Spleen (tissue), 11 donors: ENCODE measurements at regions not wholly inside any gene's neighbourhood (a gene's known extent, or its start where the extent isn't known, plus 50 kb on each side); places are given as distances from the start of the nearest gene placed in this dataset.

Experiments used
- DNase-seq: peaks from one replicate; pipeline ENCODE4 v3.0.0-alpha.2; 2020
- H3K27ac ChIP-seq, 8 donors: fragments of 200-600 bp; sonication (generic) in 7 of 8; 1 replicate in 4 of 8; 2 replicates in 4 of 8; pipeline versions ENCODE4 v1.5.0 to v1.8.0; 2016 to 2021; ENCODE audit warnings: inconsistent platforms in 4 of 8, mild to moderate bottlenecking in 4 of 8, moderate library complexity in 1 of 8
- H3K27me3 ChIP-seq, 7 donors: fragments of 200-600 bp; sonication (generic) in 6 of 7; replicated peaks in 1 of 7; 1 replicate in 4 of 7; 2 replicates in 3 of 7; pipeline versions ENCODE4 v1.5.0 to v1.8.0; 2016 to 2021; ENCODE audit warnings: inconsistent platforms in 3 of 7, mild to moderate bottlenecking in 1 of 7
- H3K36me3 ChIP-seq, 6 donors: fragments of 200-600 bp; sonication (generic) in 5 of 6; 1 replicate in 4 of 6; 2 replicates in 2 of 6; pipeline versions ENCODE4 v1.5.0 to v1.8.0; 2016 to 2021; ENCODE audit warnings: inconsistent platforms in 2 of 6
- H3K4me1 ChIP-seq, 6 donors: fragments of 200-600 bp; sonication (generic) in 5 of 6; 1 replicate in 3 of 6; 2 replicates in 3 of 6; pipeline versions ENCODE4 v1.5.0 to v1.8.0; 2016 to 2021; ENCODE audit warnings: inconsistent platforms in 3 of 6
- H3K4me3 ChIP-seq, 8 donors: fragments of 200-600 bp; sonication (generic) in 7 of 8; 1 replicate in 4 of 8; 2 replicates in 4 of 8; pipeline versions ENCODE4 v1.5.0 to v1.8.0; 2016 to 2021; ENCODE audit warnings: inconsistent platforms in 4 of 8, mild to moderate bottlenecking in 4 of 8, moderate library complexity in 2 of 8
- H3K9me3 ChIP-seq, 8 donors: fragments of 200-600 bp; sonication (generic) in 7 of 8; 1 replicate in 4 of 8; 2 replicates in 4 of 8; pipeline versions ENCODE4 v1.5.0 to v1.8.0; 2016 to 2021; ENCODE audit warnings: inconsistent platforms in 4 of 8
- POLR2A ChIP-seq, 3 donors: fragments of 450-650 bp; IDR thresholded peaks; one replicate each; pipeline ENCODE4 v1.5.1; 2017; ENCODE audit warnings: antibody characterized with exemption in 3 of 3, mild to moderate bottlenecking in 1 of 3
- POLR2AphosphoS5 ChIP-seq, 3 donors: sonication (generic); formaldehyde crosslinking; IDR thresholded peaks; one replicate each; pipeline ENCODE4 v1.5.1; 2017; ENCODE audit warnings: antibody characterized with exemption in 3 of 3
- WGBS, 5 donors: extraction: QIAGEN DNeasy Blood & Tissue Kit in 3 of 5; methylation state at CpG; one replicate each; pipeline versions ENCODE4 v1.1.5 to v1.1.7; 2013 to 2018; 5-methylcytosine and 5-hydroxymethylcytosine counted together
- intact Hi-C: fragments of 100-400 bp; cut with DNase I; formaldehyde crosslinking; loops from one replicate; pipeline ENCODE4 v1.15.0; 2023; ENCODE audit warnings: low total_unique reads
- small RNA-seq, 4 donors: library from RNA; depleted of rRNA; stranded (forward); fragments of <200 nt; gene quantifications; one replicate each; pipeline ENCODE3, GENCODE V24; 2016
- TF ChIP-seq, protein P1 (sequence below), 11 experiments: fragments of 200-600 bp in 7 of 11; fragments of 450-650 bp in 4 of 11; sonication (generic) in 4 of 11; IDR thresholded peaks in 8 of 11; conservative IDR thresholded peaks in 3 of 11; 1 replicate in 7 of 11; 2 replicates in 4 of 11; pipeline versions ENCODE4 v1.4.0 to v1.8.0; 2016 to 2021; ENCODE audit warnings: antibody characterized with exemption in 11 of 11, inconsistent platforms in 4 of 11, mild to moderate bottlenecking in 1 of 11
- donor health status: healthy with polysubstance abuse.
- donor health status: DM: no; HTN: no; CAD: no; lungs with moderate emphysema.
- donor health status: DM: no; HTN: no; CAD: no.
- donor health status: Bipolar disorder and iron deficiency.
- donor health status: healthy.
- donor health status: DM: no; HTN: no; CAD: no.
- donor health status: DM: yes; HTN: yes; CAD: no.

DNA sequence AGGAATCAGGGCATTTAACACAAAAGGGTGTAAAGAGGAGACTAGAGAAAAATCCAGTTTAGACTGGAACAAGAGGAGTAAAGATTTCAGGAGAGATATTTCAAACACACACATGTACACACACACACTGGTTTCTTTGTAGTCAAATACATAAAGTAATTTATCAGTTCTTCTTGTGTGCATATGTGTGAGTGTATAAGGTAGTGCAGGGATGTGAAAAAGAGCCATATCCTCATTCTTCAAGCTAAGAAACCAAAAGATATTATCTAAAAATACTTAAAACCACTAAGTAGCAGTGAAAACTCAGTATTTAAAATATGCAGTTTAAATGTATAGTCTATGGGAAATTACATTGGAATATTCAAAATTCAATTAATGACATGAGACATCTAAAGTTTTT, 52.5 kb upstream of the CARD18 start:
- Histone ChIP-seq H3K27ac (no peak overlapping the region), H3K4me1 (peaks cover 0 to 4% (median 0%) of the 10 kb centered on the region in 6 donors), H3K9me3 (no peaks in the 10 kb centered on the region), H3K27me3 (no peaks in the 10 kb centered on the region), H3K36me3 (no peaks in the 10 kb centered on the region), H3K4me3 (no peak overlapping the region)
- TF ChIP-seq POLR2A (IDR thresholded peaks at IDR 0.05) (no peak), POLR2AphosphoS5 (IDR thresholded peaks at IDR 0.05) (no peak)
- TF ChIP-seq, protein P1, sequence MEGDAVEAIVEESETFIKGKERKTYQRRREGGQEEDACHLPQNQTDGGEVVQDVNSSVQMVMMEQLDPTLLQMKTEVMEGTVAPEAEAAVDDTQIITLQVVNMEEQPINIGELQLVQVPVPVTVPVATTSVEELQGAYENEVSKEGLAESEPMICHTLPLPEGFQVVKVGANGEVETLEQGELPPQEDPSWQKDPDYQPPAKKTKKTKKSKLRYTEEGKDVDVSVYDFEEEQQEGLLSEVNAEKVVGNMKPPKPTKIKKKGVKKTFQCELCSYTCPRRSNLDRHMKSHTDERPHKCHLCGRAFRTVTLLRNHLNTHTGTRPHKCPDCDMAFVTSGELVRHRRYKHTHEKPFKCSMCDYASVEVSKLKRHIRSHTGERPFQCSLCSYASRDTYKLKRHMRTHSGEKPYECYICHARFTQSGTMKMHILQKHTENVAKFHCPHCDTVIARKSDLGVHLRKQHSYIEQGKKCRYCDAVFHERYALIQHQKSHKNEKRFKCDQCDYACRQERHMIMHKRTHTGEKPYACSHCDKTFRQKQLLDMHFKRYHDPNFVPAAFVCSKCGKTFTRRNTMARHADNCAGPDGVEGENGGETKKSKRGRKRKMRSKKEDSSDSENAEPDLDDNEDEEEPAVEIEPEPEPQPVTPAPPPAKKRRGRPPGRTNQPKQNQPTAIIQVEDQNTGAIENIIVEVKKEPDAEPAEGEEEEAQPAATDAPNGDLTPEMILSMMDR (IDR thresholded peaks at IDR 0.05 in 8 of 11, conservative IDR thresholded peaks at IDR 0.05 in 3 of 11) = no peak
- DNase-seq = no peak
- intact Hi-C loops = no loop called here

DNA sequence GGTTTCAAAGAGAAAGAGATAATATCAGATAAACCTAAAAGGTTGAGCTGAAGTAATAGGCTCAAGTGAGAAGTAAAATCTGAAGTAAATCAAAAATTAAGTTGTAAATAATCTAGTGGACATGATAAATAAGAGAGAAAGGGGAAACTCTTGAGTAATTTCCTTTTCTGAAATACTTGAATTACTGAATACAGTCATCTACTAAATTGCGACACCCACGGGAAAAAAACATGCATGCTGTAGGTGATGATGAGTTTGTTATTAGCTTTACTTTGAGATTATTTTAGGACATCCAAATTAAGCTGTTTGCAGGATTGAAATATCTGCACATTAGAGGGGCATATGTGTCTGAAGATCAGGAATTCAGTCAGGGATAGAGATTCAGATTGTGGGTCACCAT, 50.0 kb upstream of the CARD18 start:
- Histone ChIP-seq H3K27ac (peak overlapping the region in 6 of 8 donors; percentile 1 to 82 (median 57)), H3K9me3 (no peaks in the 10 kb centered on the region), H3K36me3 (no peaks in the 10 kb centered on the region), H3K4me3 (no peak overlapping the region), H3K4me1 (peaks cover 0 to 4% (median 0%) of the 10 kb centered on the region in 6 donors), H3K27me3 (no peaks in the 10 kb centered on the region)
- no peak for DNase-seq
- intact Hi-C loops = no loop called here
- 44 to 76% (median 53%) methylated on average over 2 of the region's 2 CpGs for WGBS, 5 donors
- TF ChIP-seq POLR2A (IDR thresholded peaks at IDR 0.05) (no peak), POLR2AphosphoS5 (IDR thresholded peaks at IDR 0.05) (no peak)
- TF ChIP-seq, protein P1 (IDR thresholded peaks at IDR 0.05 in 8 of 11, conservative IDR thresholded peaks at IDR 0.05 in 3 of 11) = no peak

Small RNAs in the stretch of these regions (small RNA-seq; reads per million reads assigned to genes)
- 0 reads per million in 4 donors for gene AP003181.1
- 0 reads per million in 4 donors for gene RF00017
